ENCODE measurements at regions not wholly inside any gene's neighbourhood (a gene's known extent, or its start where the extent isn't known, plus 50 kb on each side); places are given as distances from the start of the nearest gene placed in this dataset.

GRCh38 chr1:191590578-191590977 lies 567.7 kb upstream of the RGS18 start:
- H3K36me3 ChIP-seq (ENCODE audit: control insufficient read depth, insufficient read depth, low read length) = no peaks in the 10 kb centered on the region
- no peak for ATAC-seq (ENCODE audit: low read depth)
- no peaks in the 10 kb centered on the region for H4K20me1 ChIP-seq (ENCODE audit: insufficient read depth, low read length)

More at GRCh38 chr1:191590578-191590977, 567.7 kb upstream of the RGS18 start:
- Histone ChIP-seq H4K91ac (ENCODE audit: insufficient read depth, low read depth, low read length) (no peak overlapping the region), H2AK9ac (replicated peaks; ENCODE audit: low read depth, low read length, poor library complexity) (no peak overlapping the region), H2BK120ac (ENCODE audit: low read depth, low read length) (no peak overlapping the region), H4K8ac (ENCODE audit: low read depth in 2 of 2, low read length in 2 of 2) (no peak overlapping the region), H2BK15ac (ENCODE audit: low read depth, low read length) (no peak overlapping the region), H3K9me1 (ENCODE audit: insufficient read depth, low read length) (no peaks in the 10 kb centered on the region; the same call in 1 of the 2 replicates), H3K79me1 (ENCODE audit: low read depth in 1 of 2, low read length in 2 of 2) (no peaks in the 10 kb centered on the region), H2AFZ (replicated peaks; ENCODE audit: low read length, poor library complexity) (no peak overlapping the region), H3K9me3 (ENCODE audit: control insufficient read depth, insufficient read depth, low read length) (no peaks in the 10 kb centered on the region), H3K56ac (ENCODE audit: extremely low read depth, insufficient read depth, low read length) (no peak overlapping the region), H2AK5ac (ENCODE audit: low read depth, low read length) (no peak overlapping the region), H2BK20ac (ENCODE audit: low read depth, low read length) (no peak overlapping the region), H3K27me3 (ENCODE audit: control insufficient read depth, insufficient read depth, low read length) (no peaks in the 10 kb centered on the region), H3K14ac (replicated peaks; ENCODE audit: low read depth, low read length) (no peak overlapping the region), H3K27ac (ENCODE audit: insufficient read depth, low read length) (no peak overlapping the region), H3K9ac (ENCODE audit: low read depth, low read length) (no peak overlapping the region), H3K4me1 (ENCODE audit: control insufficient read depth, insufficient read depth, low read length) (no peaks in the 10 kb centered on the region; the same call in 1 of the 2 replicates), H3K18ac (ENCODE audit: low read depth, low read length) (no peak overlapping the region), H3K4me3 (ENCODE audit: insufficient read depth, low read depth, low read length) (no peak overlapping the region), H2BK5ac (ENCODE audit: low read depth, low read length, poor library complexity, severe bottlenecking) (no peak overlapping the region), H3K4ac (ENCODE audit: low read depth, low read length) (no peak overlapping the region), H4K5ac (ENCODE audit: low read depth, low read length) (no peak overlapping the region), H3K23ac (ENCODE audit: low read depth, low read length) (no peak overlapping the region), H3K4me2 (ENCODE audit: low read depth, low read length) (no peak overlapping the region)
- DNase-seq = no peak
- dilution Hi-C loops (cut with HindIII; ENCODE audit: low sequenced_read_pairs, unreplicated experiment) (no loop called here), intact Hi-C loops (cut with micrococcal nuclease) (no loop called here), in situ Hi-C loops (cut with MboI; ENCODE audit: low sequenced_read_pairs) (no loop called here)
- TF ChIP-seq RAD21 (IDR thresholded peaks at IDR 0.05; ENCODE audit: low read length) = no peak
- TF ChIP-seq FOS (IDR thresholded peaks at IDR 0.05; ENCODE audit: low read depth, low read length) = no peak
- no peak for TF ChIP-seq NFE2L2 (IDR thresholded peaks at IDR 0.05; ENCODE audit: low read depth, low read length)
- TF ChIP-seq SMC3 (IDR thresholded peaks at IDR 0.05; ENCODE audit: low read depth, low read length) = no peak
- TF ChIP-seq MAFK (IDR thresholded peaks at IDR 0.05; ENCODE audit: low read depth, low read length) = no peak
- no peak for TF ChIP-seq MAZ (IDR thresholded peaks at IDR 0.05; ENCODE audit: borderline replicate concordance, low read depth, low read length)
- TF ChIP-seq POLR2A (IDR thresholded peaks at IDR 0.05; ENCODE audit: low read depth, low read length) = no peak
- no peak for TF ChIP-seq RCOR1 (IDR thresholded peaks at IDR 0.05; ENCODE audit: insufficient replicate concordance, low read length)
- no peak for TF ChIP-seq USF2 (IDR thresholded peaks at IDR 0.05; ENCODE audit: low read depth, low read length)
- TF ChIP-seq RFX5 (IDR thresholded peaks at IDR 0.05; ENCODE audit: low read depth, low read length) = no peak
- no peak for TF ChIP-seq CTCF (conservative IDR thresholded peaks at IDR 0.05; ENCODE audit: low read depth, low read length)
- no peak for TF ChIP-seq MXI1 (IDR thresholded peaks at IDR 0.05; ENCODE audit: borderline replicate concordance, low read depth, low read length)
- no peak for TF ChIP-seq ELK1 (IDR thresholded peaks at IDR 0.05; ENCODE audit: borderline replicate concordance, low read depth, low read length)
- TF ChIP-seq CHD1 (IDR thresholded peaks at IDR 0.05; ENCODE audit: low read depth, low read length) = no peak
- TF ChIP-seq CEBPB (IDR thresholded peaks at IDR 0.05; ENCODE audit: low read depth, low read length) = no peak
- no peak for TF ChIP-seq BHLHE40 (IDR thresholded peaks at IDR 0.05; ENCODE audit: low read depth, low read length)
- POLR2A ChIA-PET (ENCODE audit: unreplicated experiment) = no interaction called here
- WGBS, 2 experiments (ENCODE audit: extremely low coverage in 2 of 2, insufficient read length in 1 of 2) = no CpG with 5 or more reads among the region's 3 CpGs
- BruUV-seq (replicated peaks) = no TSS peak
- CTCF ChIA-PET = no interaction called here

Measured in IMR-90 (cell line).